Stomach (tissue), 8 donors: ENCODE measurements at regions not wholly inside any gene's neighbourhood (a gene's known extent, or its start where the extent isn't known, plus 50 kb on each side); places are given as distances from the start of the nearest gene placed in this dataset.
"Not testable (repeated sequence)": the region's sequence is repeated elsewhere in the genome, so short reads cannot be mapped to it uniquely, and the experiment has no call there.

Source experiments
- DNase-seq, 2 donors: peaks; one replicate each; pipeline versions ENCODE4 v3.0.0 to v3.0.0-alpha.2; 2013 to 2019
- H3K27ac ChIP-seq, 5 donors: fragments of 200-600 bp in 4 of 5; sonication (generic) in 4 of 5; one replicate each; pipeline ENCODE4 v1.5.1; 2013 to 2019; ENCODE audit warnings: mild to moderate bottlenecking in 1 of 5, moderate library complexity in 1 of 5
- H3K27me3 ChIP-seq, 3 donors: fragments of 200-600 bp; sonication (generic); one replicate each; pipeline ENCODE4 v1.5.1; 2017 to 2019; ENCODE audit warnings: mixed run types in 1 of 3
- H3K36me3 ChIP-seq, 4 donors: fragments of 200-600 bp; sonication (generic); 1 replicate in 3 of 4; 2 replicates in 1 of 4; pipeline ENCODE4 v1.5.1; 2016 to 2019
- H3K4me1 ChIP-seq, 4 donors: fragments of 200-600 bp; sonication (generic); one replicate each; pipeline ENCODE4 v1.5.1; 2016 to 2019
- H3K4me3 ChIP-seq, 4 donors: fragments of 200-600 bp; sonication (generic) in 3 of 4; one replicate each; pipeline ENCODE4 v1.5.1; 2016 to 2019; ENCODE audit warnings: mild to moderate bottlenecking in 1 of 4
- H3K9me3 ChIP-seq, 4 donors: fragments of 200-600 bp; sonication (generic); one replicate each; pipeline ENCODE4 v1.5.1; 2016 to 2019
- CTCF ChIP-seq, 7 experiments: fragments of 450-650 bp in 4 of 7; fragments of 200-600 bp in 3 of 7; sonication (generic) in 3 of 7; IDR thresholded peaks; one replicate each; pipeline ENCODE4 v1.5.1; 2016 to 2019; ENCODE audit warnings: antibody characterized with exemption in 7 of 7, control low read depth in 2 of 7, mild to moderate bottlenecking in 1 of 7
- EP300 ChIP-seq: sonication (generic); formaldehyde crosslinking; IDR thresholded peaks from one replicate; pipeline ENCODE4 v1.6.1; 2017; ENCODE audit warnings: antibody characterized with exemption
- POLR2A ChIP-seq, 4 donors: fragments of 450-650 bp; IDR thresholded peaks; one replicate each; pipeline ENCODE4 v1.6.1; 2016; ENCODE audit warnings: antibody characterized with exemption in 4 of 4, control low read depth in 2 of 4, mild to moderate bottlenecking in 1 of 4, moderate library complexity in 1 of 4
- POLR2AphosphoS5 ChIP-seq, 3 donors: sonication (generic); formaldehyde crosslinking; IDR thresholded peaks; one replicate each; pipeline ENCODE4 v1.6.1; 2016; ENCODE audit warnings: antibody characterized with exemption in 3 of 3
- whole genome bisulfite sequencing, 5 donors: extraction: QIAGEN DNeasy Blood & Tissue Kit in 3 of 5; methylation state at CpG; one replicate each; pipeline versions ENCODE4 v1.1.5 to v1.1.7; 2013 to 2018; 5-methylcytosine and 5-hydroxymethylcytosine counted together
- intact Hi-C: fragments of 100-400 bp; cut with DNase I; formaldehyde crosslinking; loops from one replicate; pipeline ENCODE4 v1.15.1; 2023; ENCODE audit warnings: low total_unique reads
- donor health status: healthy with polysubstance abuse.
- donor health status: Bipolar disorder and iron deficiency.
- donor health status: healthy.

DNA sequence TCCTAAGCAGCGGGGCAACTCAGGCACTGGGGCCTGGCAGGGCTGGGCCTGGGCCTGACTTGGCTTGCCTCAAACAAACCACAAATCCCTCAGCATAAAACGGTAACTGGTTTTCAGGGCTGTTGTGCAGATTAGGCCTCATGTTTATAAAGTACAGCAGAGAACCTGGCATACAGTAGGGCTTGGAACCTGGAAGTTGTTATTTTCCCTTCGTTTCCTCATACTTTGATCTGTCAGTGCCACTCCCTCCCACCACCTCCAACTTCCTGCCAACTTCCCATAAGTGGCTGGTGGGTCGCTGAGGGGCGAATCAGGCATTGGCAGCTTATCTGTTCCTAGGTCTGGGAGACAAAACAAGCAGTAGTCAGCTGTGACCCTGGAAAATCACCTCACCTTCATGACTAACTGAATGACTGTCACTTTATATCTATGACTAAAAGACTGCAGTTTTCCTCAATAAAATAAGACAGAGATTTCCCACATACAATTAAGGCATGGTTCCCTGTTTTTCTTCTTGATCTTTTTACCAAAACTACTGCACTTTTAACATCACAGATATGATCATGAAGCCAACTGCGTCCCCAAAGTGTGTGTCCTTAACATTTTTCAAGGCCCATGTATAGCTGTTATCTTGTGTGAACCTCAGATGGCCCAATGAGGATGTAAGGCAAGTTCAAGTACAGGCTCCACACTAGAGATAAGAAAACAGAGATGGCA is 94.5 kb downstream of the TRIM69 start:
- H3K9me3 ChIP-seq, H3K4me1 ChIP-seq, H3K36me3 ChIP-seq, H3K27me3 ChIP-seq, H3K4me3 ChIP-seq, intact Hi-C loops: not testable (repeated sequence)
- TF ChIP-seq POLR2AphosphoS5 (IDR thresholded peaks at IDR 0.05) = peak in 2 of 3 donors; percentile 42 to 51
- peak overlapping the region; percentile 2 to 81 (median 69) for H3K27ac ChIP-seq
- 25 to 31% (median 28%) methylated on average over 5 to 6 of the region's 6 CpGs for WGBS, 5 donors
- peak; percentile 69 to 77 for DNase-seq

DNA sequence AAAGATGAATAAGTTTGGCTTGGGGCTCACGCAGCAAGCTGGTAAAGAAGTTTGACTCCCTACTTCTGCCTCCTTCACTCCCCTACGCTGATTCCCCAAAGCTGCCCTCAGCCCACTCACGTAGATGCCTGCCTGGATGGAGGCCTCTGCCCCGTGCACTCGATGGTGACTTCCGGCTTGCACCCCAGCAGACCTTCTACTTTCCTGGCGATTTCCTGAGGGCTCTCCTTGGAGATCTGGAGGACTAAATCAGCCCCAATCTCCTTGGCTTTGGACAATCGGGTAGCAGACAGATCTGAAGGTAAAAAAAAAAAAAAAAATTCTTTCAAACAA is 95.0 kb downstream of the TRIM69 start:
- H3K36me3 ChIP-seq, H3K4me1 ChIP-seq, H3K4me3 ChIP-seq, H3K9me3 ChIP-seq, intact Hi-C loops, DNase-seq, H3K27me3 ChIP-seq: not testable (repeated sequence)
- peak overlapping the region in 4 of 5 donors; percentile 43 to 81 (median 64) for H3K27ac ChIP-seq
- WGBS, 5 donors = 84 to 90% (median 89%) methylated on average over 8 of the region's 8 CpGs

DNA sequence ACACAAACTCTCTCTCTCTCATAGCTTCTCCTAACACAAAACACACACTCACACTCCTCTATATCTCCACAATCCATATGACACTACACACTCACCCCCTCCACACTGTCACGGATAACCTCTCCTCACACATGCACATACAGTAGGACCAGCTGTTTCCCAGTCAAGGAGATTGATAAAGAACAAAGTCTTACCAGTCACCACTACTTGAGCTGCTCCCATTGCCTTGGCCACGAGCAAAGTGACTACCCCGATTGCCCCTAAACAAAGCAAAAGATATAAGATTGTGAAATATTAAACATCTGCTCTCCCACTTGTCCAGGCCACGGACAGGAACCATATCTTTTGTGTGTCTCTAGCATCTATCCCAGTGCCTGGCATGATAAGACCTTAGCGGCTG is 95.8 kb downstream of the TRIM69 start:
- H3K36me3 ChIP-seq, H3K4me1 ChIP-seq, H3K4me3 ChIP-seq, H3K27me3 ChIP-seq, DNase-seq, H3K9me3 ChIP-seq, intact Hi-C loops: not testable (repeated sequence)
- peak overlapping the region in 1 of 5 donors; percentile 26 for H3K27ac ChIP-seq
- 69 to 81% (median 77%) methylated on average over 5 of the region's 5 CpGs for WGBS, 5 donors

DNA sequence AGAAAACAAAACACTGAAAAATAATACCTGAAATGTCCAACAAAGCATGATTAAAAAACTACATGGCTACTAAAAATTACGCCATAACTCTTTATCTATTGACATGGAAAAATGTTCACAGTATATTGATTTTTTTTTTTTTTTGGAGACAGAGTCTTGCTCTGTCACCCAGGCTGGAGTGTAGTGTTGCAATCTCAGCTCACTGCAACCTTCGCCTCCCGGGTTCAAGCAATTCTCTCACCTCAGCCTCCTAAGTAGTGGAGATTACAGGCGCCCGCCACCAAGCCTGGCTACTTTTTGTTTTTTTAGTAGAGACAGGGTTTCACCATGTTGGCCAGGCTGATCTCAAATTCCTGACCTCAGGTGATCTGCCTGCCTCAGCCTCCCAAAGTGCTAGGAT is 96.8 kb downstream of the TRIM69 start:
- H3K27me3 ChIP-seq, H3K4me3 ChIP-seq, H3K36me3 ChIP-seq, H3K4me1 ChIP-seq, intact Hi-C loops, DNase-seq, H3K9me3 ChIP-seq: not testable (repeated sequence)
- peak overlapping the region in 1 of 5 donors; percentile 26 for H3K27ac ChIP-seq
- WGBS, 5 donors = 80 to 90% (median 87%) methylated on average over 5 of the region's 5 CpGs

GRCh38 chr15:44833761-44834160 is 97.4 kb downstream of the TRIM69 start:
- H3K9me3 ChIP-seq, H3K4me3 ChIP-seq, H3K27me3 ChIP-seq, intact Hi-C loops, H3K36me3 ChIP-seq, DNase-seq, H3K27ac ChIP-seq, H3K4me1 ChIP-seq: not testable (repeated sequence)
- WGBS, 5 donors = 79 to 100% (median 82%) methylated on average over 2 to 4 of the region's 4 CpGs

GRCh38 chr15:44835082-44835481 is 98.8 kb downstream of the TRIM69 start:
- intact Hi-C loops, H3K4me1 ChIP-seq, H3K4me3 ChIP-seq, H3K27me3 ChIP-seq, H3K9me3 ChIP-seq, DNase-seq, H3K36me3 ChIP-seq, H3K27ac ChIP-seq: not testable (repeated sequence)
- WGBS, 5 donors = 88 to 97% (median 94%) methylated on average over 3 to 5 of the region's 5 CpGs

GRCh38 chr15:44836094-44836493 is 99.8 kb downstream of the TRIM69 start:
- no peaks in the 10 kb centered on the region for H3K9me3 ChIP-seq
- WGBS, 5 donors = 72 to 85% (median 82%) methylated on average over 4 of the region's 4 CpGs
- intact Hi-C loops = no loop called here
- no peak overlapping the region for H3K27ac ChIP-seq
- no peaks in the 10 kb centered on the region for H3K36me3 ChIP-seq
- no peaks in the 10 kb centered on the region for H3K27me3 ChIP-seq
- no peak overlapping the region for H3K4me3 ChIP-seq
- no peaks in the 10 kb centered on the region for H3K4me1 ChIP-seq
- DNase-seq = no peak
- no peak for TF ChIP-seq POLR2AphosphoS5 (IDR thresholded peaks at IDR 0.05)
- TF ChIP-seq CTCF (IDR thresholded peaks at IDR 0.05) = no peak
- TF ChIP-seq EP300 = no peak
- no peak for TF ChIP-seq POLR2A (IDR thresholded peaks at IDR 0.05)

DNA sequence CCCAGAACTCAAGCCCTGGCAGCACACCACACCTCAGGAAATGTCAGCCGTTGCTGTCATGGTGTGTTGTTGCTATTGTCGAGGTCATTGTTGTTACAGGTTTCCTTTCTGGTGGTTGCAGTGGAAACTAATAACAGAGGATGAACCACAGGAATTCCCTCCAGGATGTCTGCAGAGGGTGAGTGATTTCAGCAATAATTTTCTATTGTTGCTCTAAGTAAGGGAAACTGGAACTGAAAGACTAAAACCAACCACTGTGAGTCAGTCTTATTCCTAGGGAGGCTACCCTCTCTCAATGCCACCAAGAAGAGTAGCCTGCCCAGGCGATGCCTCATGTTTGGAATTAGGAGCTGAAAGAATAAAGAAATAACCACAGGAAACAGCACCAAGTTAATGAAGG is 102.6 kb downstream of the TRIM69 start:
- intact Hi-C loops, H3K27me3 ChIP-seq, H3K9me3 ChIP-seq, H3K27ac ChIP-seq, H3K36me3 ChIP-seq, H3K4me3 ChIP-seq, H3K4me1 ChIP-seq: not testable (repeated sequence)
- WGBS, 5 donors = 61 to 74% (median 70%) methylated on average over 3 of the region's 3 CpGs
- peak in 1 of 2 donors; percentile 21 for DNase-seq

DNA sequence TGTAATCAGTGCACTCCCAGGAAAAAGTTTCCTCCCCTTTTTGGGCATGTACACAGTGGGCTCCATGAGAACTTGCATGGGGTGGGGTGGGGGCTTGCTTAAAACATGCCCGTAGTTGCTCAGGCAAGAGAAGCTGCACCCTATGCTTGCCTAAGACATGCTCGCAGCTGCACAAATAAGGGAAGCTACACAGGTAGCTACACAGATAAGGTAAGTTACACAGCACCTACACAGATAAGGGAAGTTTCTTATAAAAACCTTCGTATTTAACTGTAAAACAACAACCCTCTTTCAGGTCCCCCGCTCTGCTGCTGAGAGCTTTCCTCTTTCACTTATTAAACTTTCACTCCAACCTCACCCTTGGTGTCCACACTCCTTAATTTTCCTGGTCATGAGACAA is 105.4 kb downstream of the TRIM69 start:
- intact Hi-C loops, H3K27me3 ChIP-seq, H3K4me1 ChIP-seq, H3K36me3 ChIP-seq, H3K4me3 ChIP-seq, H3K9me3 ChIP-seq, DNase-seq: not testable (repeated sequence)
- peak overlapping the region in 2 of 5 donors; percentile 14 to 20 for H3K27ac ChIP-seq
- 35 to 64% (median 60%) methylated on average over 4 of the region's 4 CpGs for WGBS, 5 donors

DNA sequence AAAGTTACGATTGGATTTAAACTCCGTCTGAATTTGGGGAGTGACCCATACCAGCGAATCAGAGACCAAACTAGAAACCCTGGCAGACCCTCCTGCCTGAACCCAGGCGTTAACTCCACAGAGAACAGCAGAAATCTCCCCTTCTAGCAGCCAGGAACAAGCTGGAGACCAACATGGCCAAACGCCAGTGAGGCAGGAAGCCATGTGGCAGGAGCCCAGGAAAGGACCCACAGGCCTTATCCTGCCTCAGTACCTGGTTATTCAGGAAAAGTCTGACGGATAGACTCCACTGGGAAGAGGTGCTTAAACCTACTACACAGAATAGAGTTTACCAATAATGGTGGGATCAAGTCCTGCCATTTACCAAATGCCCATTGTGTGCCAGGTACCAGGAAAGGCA is 106.6 kb downstream of the TRIM69 start:
- H3K4me3 ChIP-seq, intact Hi-C loops: not testable (repeated sequence)
- peak in 1 of 2 donors; percentile 79 for DNase-seq

GRCh38 chr15:44844936-44845335 is 108.6 kb downstream of the TRIM69 start:
- H3K36me3 ChIP-seq, H3K4me3 ChIP-seq, H3K27ac ChIP-seq, DNase-seq, H3K27me3 ChIP-seq, H3K9me3 ChIP-seq, H3K4me1 ChIP-seq, intact Hi-C loops: not testable (repeated sequence)
- WGBS, 5 donors = 88 to 98% (median 93%) methylated on average over 2 of the region's 2 CpGs

More for the DNA sequence above, 106.6 kb downstream of the TRIM69 start:
- not testable (repeated sequence) for H3K36me3 ChIP-seq, H3K4me1 ChIP-seq, H3K27me3 ChIP-seq, H3K9me3 ChIP-seq
- 57 to 72% (median 59%) methylated on average over 6 of the region's 6 CpGs for WGBS, 5 donors
- H3K27ac ChIP-seq = peak overlapping the region in 1 of 5 donors; percentile 46
